HuH-7.5 (cell line): ENCODE measurements at regions not wholly inside any gene's neighbourhood (a gene's known extent, or its start where the extent isn't known, plus 50 kb on each side); places are given as distances from the start of the nearest gene placed in this dataset.

Source experiments
- DNase-seq: peaks from one replicate; pipeline ENCODE4 v3.0.0; 2011; ENCODE audit warnings: low spot score

DNA sequence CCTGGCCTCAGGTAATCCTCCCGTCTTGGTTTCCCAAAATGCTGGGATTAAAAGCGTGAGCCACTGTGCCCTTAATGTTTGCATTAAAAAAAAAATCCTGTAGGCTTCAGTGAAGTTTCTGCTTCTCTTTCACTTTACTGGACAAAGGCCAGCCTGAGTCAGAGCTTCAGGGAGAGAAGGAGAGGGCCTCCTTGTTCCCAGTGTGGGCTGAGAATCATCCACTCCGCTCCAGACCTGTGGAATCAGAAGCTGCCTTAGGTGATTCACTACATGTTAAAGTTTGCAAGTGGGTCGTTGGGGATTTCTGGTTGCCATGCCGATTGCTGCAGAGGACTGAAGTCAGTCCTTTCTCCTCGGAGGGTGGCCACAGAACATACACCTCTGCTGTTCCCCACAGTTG, 113.3 kb upstream of the EEF1E1 start:
- no peak for DNase-seq

DNA sequence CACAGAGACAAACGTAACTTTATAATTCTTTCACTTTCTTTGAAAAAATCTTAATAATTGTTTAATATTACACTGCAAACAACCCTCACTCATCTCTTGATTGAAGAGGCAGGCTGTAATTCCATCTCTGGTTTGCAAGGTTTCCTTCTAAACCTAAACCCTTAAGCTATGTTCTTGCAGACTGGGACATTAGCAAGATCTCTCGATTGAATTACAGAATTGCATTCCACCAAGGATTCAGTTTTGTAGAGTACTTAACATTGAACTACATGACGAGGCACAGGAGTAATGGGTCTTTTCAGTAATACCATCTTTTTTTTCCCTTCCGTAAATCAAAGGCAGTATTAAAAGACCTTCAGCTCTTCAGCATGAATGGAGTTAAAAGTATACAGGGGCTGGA, 111.6 kb upstream of the EEF1E1 start:
- no peak for DNase-seq

DNA sequence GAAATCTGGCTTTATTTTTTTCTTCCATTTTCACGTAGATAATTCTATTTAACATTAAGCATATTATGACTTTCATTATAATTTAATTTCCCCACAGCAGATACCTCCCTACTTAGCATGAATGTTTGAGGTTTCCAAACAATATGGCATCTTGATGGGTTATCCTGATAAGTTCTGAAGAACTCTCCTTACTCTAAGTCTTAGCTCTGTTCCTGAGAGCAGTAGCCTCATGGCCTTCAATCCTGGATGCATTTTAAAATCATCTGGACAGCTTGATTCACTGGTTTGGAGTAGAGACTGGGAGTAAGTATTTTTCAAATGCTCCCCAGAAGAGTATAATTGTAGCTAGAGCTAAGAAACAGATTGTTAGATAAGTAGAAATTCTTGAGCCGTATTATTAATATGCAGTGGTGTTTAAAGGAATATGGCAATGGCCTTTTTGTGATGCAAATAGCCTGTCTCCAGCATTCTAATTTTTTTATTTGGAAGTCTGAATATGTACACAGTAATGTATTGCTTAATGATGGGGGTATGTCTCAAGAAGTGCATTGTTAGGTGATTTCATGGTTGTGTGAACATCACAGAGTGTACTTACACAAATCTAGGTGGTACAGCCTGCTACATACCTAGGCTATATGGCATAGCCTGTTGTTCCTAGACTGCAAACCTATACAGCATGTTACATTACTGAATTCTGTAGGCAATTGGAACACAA, 110.5 kb upstream of the EEF1E1 start:
- DNase-seq, result no peak

DNA sequence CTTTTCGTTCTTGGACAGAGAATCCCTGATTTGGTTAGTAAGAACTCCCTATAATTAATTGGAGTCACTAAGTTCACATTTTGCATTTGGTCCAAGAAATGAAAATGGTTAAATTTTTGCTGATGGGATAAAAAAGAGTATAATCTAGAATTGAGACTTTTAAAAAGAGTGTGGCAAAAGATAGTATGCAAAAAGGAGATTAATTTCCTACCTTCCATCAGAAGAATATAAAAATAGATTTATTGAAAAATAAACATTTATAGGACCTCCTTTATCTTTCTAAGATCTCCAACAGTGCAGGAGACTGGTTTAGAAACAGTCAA, 105.5 kb upstream of the EEF1E1 start:
- DNase-seq, result no peak

DNA sequence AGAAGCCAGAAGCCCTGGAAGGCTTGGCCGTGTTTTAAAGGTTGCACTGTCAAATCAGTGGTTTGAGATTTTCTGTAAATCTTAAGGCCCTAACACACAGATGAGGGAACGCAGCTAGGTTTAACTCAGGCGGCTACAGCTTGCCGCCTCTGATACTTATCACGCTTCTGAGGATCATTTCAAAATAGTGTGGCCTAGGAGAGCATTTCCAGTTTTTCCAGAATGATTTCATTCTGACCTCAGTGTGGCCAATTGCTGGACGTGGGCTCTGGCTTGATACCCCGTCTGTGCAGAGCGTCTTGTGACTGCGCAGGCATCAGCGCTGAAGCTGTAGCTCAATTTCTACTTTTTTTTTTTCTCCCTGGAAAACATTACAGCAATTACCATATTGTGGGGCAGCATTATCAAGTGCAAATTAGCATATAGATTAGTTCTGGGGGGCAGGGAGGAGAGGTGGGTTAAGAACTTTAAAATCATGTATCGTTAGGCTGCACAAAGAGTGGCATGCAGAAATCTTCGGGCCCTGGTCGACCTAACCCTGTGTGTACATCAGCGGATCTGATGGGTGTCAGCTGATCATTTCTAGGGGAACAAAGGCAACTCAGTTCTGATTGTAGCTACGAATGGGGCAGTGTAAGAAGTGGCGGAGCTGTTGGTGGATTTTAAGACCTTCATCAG, 105.0 kb upstream of the EEF1E1 start:
- no peak for DNase-seq

DNA sequence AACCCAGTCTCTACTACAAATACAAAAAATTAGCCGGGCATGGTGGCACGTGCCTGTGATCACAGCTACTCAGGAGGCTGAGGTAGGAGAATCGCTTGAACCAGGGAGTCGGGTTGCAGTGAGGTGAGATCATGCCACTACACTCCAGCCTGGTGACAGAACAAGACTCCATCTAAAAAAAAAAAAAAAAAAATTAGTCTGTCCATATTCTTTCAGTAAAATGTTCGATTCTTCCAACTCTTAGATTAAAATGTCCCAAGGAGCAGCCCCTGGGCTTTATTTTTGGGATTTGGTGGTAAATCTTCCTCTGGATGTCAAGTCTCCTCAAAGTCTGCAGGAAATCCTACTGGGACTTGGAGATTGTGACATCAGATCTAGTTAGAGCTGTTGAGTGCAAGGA, 101.0 kb upstream of the EEF1E1 start:
- DNase-seq, result no peak

DNA sequence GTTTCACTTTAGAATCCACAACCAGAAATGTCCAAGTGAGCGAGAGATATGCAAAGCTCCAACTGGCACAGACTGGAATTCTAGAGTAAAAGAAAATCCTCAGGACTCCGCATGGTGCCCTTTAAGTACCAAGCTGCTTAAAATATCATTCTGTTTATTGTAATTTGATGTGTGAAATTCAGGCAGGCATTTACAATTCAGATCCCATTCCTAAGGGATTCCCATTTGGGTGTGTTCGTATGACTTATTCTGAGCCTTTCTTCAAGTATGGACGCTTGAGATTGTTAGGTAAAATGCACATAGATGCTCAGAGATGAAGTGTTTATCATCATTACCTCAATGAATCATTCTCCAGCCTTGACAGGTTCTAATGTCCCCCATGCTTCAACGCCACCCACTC, 99.3 kb upstream of the EEF1E1 start:
- no peak for DNase-seq

DNA sequence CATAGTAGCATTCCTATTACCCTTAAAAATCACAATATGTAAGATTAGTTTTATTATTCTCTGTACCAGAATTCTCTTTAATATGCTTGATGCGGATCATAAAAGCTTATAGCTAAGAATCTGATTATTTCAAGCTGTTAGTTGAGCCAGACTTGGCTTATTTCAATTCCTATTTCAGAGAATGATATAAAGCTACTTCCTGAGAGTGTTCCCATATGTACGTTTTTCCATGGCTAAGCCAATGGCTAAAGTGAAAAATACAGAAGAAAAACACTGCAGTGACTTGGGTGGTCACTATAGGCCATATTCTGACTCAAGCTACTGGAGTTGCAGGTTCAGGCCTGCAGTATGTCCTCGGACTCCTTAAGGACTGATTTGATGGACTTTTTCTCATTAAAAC, 97.9 kb upstream of the EEF1E1 start:
- DNase-seq, result no peak

DNA sequence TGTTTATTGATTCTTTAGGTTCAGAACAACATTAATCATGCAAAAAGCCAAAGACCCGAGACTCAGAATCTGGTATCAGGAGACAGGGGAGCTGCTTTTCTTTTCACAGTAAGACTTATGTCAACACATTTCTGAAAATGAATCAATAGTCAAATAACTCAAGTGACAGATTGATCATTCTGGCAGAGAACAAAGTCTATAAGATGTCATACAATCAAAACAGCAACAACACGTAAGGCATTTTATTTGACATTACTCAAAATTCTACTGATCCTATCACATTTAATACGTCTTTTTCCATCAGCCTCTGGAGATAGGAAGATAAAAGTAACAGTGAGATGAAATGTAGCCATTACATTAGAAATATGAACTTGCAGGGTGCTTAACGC, 93.4 kb upstream of the EEF1E1 start:
- DNase-seq, result no peak

DNA sequence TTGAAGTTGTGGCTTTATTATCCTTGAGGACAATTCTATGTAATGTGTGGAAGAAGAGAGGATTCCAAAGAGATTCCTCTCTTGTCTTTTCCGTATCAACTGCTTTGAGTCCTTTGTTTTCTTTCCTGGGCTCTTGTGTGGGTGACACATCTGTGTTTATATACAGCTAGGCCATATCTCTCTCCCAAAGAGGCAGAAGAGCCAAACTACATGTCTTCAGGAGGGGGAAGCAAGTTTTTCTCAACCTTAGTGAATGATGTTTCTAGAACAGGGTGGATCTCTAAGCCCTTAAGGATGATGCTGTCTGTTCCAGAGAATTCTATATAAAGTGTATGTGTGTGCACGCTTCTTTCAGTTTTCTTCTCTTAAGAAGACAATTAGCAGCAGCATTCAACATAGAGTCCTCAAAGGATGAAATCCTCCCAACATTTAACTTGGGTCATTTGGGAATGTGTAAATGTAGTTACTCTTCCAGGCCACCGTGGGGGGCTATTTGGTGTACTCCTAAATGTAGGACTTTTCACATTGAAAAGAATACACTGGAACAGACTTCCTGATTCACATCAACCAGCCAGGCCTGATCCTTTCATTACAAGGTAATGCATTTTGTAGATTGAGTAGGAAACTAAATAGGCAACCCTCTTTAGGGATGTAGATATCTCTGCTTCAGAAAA, 92.8 kb upstream of the EEF1E1 start:
- DNase-seq, result peak; percentile 16

DNA sequence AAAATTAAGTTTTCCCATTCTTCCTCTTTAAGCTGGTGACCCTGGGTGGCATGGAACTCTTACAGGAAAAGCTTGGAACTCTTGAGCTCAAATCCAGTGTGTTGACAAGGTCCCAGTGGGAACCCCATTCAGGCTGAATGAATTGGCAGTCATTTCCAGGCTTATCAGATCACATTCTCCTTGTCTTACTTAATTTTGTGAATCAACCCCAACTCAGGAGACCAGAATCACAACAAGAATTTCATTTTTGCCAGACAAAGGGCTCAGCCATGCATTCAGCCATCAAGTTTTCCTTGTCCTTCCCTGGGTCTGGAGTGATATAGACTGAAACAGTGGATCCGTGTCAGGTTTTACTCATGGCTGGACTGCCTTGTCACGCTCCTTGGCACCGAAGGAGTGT, 92.1 kb upstream of the EEF1E1 start:
- DNase-seq, result no peak

DNA sequence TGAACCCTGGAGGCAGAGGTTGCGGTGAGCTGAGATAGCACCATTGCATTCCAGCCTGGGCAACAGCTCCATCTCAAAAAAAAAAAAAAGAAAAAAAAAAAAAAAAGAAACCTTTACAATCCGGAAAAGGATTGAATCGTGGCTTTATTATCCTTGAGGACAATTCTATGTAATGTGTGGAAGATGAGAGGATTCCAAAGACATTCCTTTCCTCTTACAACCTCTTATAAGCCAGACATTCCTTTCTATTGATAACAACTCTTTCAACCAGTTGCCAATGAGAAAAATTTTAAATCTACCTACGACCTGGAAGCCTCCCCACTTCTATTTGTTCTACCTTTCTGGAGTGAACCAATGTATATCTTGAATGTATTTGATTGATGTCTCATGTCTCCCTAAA, 91.2 kb upstream of the EEF1E1 start:
- no peak for DNase-seq

DNA sequence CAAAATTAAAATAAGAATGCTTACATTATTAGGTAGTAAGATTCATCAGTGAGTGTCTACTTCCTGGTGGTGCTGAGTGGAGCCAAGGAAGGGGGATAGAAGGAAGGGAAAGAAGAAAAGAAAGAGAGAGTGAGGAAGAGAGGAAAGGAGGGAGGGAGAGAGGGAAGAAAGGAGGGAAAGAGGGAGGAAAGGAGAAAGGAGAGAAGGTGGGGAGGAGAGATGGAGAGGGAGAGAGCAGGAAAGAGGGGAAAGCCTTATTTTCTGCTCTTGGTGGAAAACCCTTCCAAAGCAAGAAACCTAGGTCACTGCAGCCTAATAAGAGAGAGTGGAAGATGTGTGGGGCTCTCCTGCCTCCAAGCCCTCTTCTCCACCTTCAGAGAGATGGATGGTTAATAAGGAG, 90.2 kb upstream of the EEF1E1 start:
- no peak for DNase-seq

DNA sequence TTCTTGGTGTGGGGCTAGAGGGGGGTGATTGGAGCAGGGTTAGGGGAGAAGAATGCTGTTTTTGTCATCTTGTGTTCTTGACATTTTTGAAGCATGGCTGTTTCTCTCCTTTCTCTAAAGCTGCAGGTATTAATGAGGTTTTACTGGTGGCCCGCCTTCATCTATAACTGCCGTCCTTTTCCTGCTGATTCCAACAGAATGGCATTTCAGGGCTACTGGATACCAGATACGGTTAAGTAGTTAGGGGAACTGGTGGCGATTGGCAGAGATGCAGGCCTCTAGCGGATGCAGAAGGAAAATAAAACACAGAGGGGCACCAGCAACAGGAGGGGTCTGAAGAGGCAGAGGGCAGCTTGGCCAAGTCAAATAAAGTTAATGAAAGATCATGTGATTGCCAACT, 89.7 kb upstream of the EEF1E1 start:
- no peak for DNase-seq

DNA sequence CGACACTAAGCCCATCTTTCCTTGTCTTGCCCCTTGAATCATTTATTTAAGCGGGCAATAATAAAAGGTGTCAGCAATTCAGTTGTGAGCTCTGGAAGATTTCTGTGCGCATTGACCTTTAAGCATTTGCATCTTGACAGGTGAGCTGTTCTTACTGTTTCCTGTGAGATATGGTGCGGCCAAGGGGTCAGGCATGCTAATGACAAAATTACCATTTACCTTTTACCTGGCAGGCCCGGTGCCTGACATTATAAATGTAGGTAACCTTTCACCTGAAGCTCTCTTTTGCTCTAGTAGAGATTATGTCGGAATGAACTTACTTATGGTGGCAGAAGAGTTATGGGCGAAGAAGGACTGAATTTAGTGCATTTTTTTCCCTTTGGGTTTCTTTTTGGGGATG, 89.3 kb upstream of the EEF1E1 start:
- no peak for DNase-seq

DNA sequence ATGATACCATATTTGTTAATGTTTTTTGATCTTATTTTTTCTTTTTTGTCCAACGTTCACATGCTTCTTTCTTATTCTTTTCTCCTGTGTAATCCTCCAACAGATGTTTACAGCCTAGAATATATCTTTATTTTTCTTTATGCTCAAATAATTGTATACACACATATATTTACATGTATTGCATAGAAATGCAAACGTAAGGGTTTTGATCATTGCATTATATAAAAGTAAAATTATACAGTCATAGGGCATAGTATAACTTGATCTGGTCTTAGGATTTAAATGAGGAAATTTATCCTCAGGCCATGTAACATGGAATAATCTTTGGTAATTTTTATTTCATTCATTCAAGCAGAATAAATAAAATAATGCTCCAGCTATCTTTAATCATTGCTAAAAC, 84.9 kb upstream of the EEF1E1 start:
- DNase-seq, result no peak

DNA sequence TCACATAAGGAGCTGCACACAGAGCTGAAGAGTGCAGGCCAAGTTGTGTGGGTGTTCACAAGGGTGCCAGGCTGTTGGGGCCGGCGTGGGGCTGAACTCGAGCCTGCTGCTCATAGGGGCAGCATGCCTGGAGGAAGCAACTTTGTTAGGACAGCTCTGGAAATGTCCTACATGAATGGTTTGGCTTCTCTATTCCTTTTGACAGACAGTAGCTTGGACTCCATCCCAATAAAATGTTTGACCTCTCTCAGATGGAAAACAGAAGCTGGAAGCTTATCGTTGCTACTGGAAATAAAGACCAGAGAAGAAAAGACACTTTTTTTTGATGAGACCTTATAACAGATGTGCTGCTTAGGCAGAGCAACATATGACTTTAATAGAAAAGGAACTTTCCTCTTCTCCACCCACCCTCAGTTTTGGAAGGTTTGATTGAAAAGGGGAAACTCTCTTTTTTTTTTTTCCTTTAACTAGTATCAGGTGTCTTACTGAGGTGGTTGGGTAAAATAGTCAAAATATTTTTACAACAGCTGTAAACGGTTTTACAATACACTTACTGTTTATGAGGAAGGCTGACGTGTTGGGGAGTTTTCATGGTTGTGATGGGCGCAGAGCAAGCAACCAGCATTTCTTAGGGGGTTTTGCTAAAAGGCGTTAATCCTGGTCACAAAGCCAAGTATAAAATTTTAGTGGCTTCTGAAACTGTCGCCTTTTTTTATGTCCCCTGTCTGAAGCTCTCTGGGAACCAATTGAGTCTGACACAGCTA, 80.7 kb upstream of the EEF1E1 start:
- DNase-seq, result no peak

DNA sequence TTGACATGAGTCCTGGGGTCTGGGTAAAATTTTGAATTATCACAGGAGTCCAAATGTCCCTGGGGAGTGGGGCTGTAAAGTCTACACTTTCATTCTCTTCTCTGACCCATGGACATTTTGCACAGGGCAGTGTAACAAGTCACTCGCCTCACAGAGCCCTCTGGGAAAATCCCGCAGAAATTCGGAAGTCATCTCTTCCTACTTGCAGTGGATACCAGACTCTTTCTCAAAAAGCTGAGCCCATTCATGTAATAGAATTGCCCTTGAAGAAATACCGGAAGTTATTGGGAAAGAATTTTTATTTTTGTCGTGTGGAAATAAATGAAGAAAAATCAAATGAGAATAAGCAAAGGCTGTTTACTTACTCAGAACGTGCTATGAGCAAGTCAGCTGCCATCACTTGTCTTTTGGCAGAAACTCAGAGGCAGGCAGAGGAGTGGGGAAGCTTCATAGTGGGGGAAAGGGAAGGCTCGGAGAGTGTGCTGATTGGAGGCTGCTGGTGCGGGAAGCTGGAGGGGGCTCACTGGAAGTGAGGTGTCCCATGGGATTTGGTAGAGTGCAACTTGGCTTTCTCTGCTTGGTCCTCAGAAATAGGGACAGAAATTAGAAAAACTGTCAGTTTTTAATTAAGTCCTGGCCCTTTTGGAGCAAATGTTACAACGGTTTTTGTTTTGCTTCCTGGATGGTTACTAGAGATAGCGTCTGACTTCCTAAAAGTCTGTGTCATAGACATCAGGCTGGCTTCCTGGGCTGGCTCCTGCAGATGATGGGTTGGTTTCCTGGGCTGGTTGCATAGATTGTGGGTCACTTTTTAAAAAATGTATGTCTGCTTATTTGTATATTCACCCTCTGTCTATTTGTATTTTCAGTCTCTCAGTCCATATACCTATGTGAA, 79.8 kb upstream of the EEF1E1 start:
- DNase-seq, result no peak

DNA sequence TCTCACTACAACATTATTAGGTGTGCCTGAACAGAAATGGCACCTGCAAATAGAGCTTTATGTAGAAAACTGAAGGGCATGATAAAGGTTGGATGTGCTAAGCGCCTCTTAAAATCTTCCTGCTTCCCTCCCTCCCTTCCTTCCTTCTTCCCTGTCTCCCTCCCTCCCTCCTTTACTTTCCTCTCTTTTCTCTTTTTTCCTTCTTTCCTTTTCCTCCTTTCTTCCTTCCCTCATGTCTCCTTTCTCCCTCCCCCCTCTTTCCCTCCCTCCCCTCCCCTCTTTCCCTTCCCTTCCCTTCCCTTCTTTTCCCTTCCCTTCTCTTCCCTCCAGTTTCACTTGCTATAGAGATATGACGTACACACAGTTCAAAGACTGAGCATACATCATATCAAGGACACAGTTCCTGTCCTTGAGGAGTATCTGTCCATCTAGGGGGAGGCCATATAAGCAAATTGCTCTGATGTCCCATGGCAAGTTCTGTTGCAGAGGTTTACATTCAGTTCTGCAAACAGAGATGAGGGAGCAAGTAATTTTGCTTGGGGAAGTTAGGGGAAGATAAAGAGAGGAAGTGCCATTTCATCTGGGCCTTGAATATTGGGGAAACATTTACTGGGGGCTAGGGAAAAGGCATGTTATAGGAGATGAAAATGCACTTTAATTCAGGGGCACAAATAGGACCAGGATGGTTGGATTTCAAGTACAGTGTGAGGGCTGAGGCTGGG, 79.0 kb upstream of the EEF1E1 start:
- DNase-seq, result no peak

DNA sequence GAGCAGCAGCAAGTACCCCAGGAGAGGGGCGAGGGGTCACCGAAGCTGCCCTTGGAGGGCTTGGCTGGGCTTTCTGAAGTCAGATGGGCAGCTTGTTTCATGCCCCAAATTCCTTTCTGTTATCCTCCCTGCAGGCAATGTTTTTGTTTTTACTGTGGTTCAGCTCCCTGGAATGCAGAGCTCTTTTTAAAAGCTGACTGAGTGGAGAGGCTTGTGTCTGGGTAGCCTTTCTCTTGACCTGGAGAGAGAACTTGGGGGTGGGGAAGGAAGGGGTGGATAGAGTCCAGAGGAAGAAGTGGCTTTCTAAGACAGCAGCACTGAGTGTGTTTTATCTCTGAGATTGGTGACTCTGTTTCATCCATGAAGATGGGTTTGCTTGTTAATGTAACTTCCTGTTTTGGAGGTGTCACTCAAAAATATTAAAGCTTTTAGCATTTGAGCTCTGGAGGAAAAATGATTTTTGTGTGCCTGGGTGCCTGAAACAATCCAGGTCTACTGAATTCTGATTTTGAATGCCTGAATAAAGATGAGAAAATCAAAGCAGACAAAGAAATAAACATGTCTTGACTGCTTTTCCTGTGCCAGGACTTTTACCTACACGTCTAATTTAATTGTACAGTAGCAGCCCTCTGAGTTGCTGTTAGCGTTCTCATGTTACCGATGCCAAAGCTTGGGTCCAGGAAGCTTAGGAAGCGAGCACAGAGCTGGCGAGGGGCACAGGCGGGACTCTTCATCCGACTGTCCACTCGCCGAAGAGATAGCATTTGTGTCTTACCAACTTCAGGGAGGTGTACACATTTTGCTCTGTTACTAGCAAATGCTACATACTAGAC, 78.2 kb upstream of the EEF1E1 start:
- DNase-seq, result no peak
